SU-DHL-6 (cell line): ENCODE measurements at regions not wholly inside any gene's neighbourhood (a gene's known extent, or its start where the extent isn't known, plus 50 kb on each side); places are given as distances from the start of the nearest gene placed in this dataset.

Experiments
- H2AFZ ChIP-seq: fragments of 200-600 bp; sonication (generic); 2 replicates; pipeline ENCODE4 v1.6.1; 2014; ENCODE audit warnings: low read depth, mild to moderate bottlenecking, moderate library complexity, mixed read lengths, antibody characterized with exemption, low read length; ENCODE audit not compliant: severe bottlenecking
- H3F3A ChIP-seq: fragments of 200-600 bp; shearing (Covaris generic); 2 replicates; pipeline ENCODE4 v1.6.0; 2016; ENCODE audit warnings: antibody characterized with exemption, mild to moderate bottlenecking; ENCODE audit not compliant: insufficient read depth
- H3K27ac ChIP-seq: fragments of 200-600 bp; sonication (generic); 2 replicates; pipeline ENCODE4 v1.5.1; 2016; ENCODE audit warnings: low read depth, mild to moderate bottlenecking, low read length, moderate library complexity, mixed read lengths
- H3K27me3 ChIP-seq: fragments of 200-600 bp; sonication (generic), shearing (Covaris generic); 2 replicates; pipeline ENCODE4 v1.6.0; 2014; ENCODE audit warnings: mild to moderate bottlenecking, low read length
- H3K36me3 ChIP-seq: fragments of 200-600 bp; sonication (generic); 2 replicates; pipeline ENCODE4 v1.6.1; 2014; ENCODE audit warnings: mild to moderate bottlenecking, low read length, mixed read lengths
- H3K4me2 ChIP-seq: fragments of 300-600, 200-600 bp; shearing (Covaris generic), sonication (generic); 2 replicates; pipeline ENCODE4 v1.6.0; 2014; ENCODE audit warnings: low read length, low read depth, mild to moderate bottlenecking; ENCODE audit not compliant: poor library complexity, severe bottlenecking
- H3K4me3 ChIP-seq: fragments of 200-600 bp; sonication (generic); 2 replicates; pipeline ENCODE4 v1.5.1; 2014; ENCODE audit warnings: antibody characterized with exemption, low read length, mild to moderate bottlenecking, mixed read lengths; ENCODE audit not compliant: insufficient read depth, poor library complexity, severe bottlenecking
- H3K79me2 ChIP-seq: fragments of 200-600 bp; sonication (generic); 2 replicates; pipeline ENCODE4 v1.6.1; 2014; ENCODE audit warnings: mild to moderate bottlenecking, low read length, moderate library complexity; ENCODE audit not compliant: insufficient read depth
- H3K9ac ChIP-seq: fragments of 200-600 bp; sonication (generic); 2 replicates; pipeline ENCODE4 v1.7.0; 2014; ENCODE audit warnings: mild to moderate bottlenecking, low read length
- H3K9me2 ChIP-seq: fragments of 200-600 bp; sonication (generic); replicated peaks from 2 replicates; pipeline ENCODE4 v1.6.1; 2014; ENCODE audit warnings: low read length; ENCODE audit not compliant: insufficient read depth
- H3K9me3 ChIP-seq: fragments of 200-600 bp; sonication (generic); 2 replicates; pipeline ENCODE4 v1.6.1; 2014; ENCODE audit warnings: low read length, mixed read lengths; ENCODE audit not compliant: insufficient read depth
- H4K20me1 ChIP-seq: fragments of 200-600 bp; sonication (generic); 2 replicates; pipeline ENCODE4 v1.6.1; 2014; ENCODE audit warnings: low read depth, mild to moderate bottlenecking, antibody characterized with exemption, low read length, moderate library complexity, mixed read lengths
- EZH2phosphoT487 ChIP-seq: fragments of 200-600 bp; sonication (generic), shearing (Covaris generic); conservative IDR thresholded peaks from 2 replicates; pipeline ENCODE4 v1.6.1; 2018; ENCODE audit warnings: mild to moderate bottlenecking, antibody characterized with exemption, low read length, moderate library complexity, mixed read lengths
- TF ChIP-seq, protein P1 (sequence below): fragments of 200-600 bp; sonication (generic); IDR thresholded peaks from one replicate; pipeline ENCODE4 v1.5.1; 2017; ENCODE audit warnings: antibody characterized with exemption, mild to moderate bottlenecking, low read length, moderate library complexity; ENCODE audit not compliant: insufficient read depth, poor library complexity, severe bottlenecking

GRCh38 chr9:31490551-31491106 lies 893.8 kb upstream of the ACO1 start:
- Histone ChIP-seq H3K9ac (no peak overlapping the region), H3K4me3 (no peak overlapping the region), H3K9me3 (no peaks in the 10 kb centered on the region), H3K36me3 (no peaks in the 10 kb centered on the region), H3F3A (no peaks in the 10 kb centered on the region), H3K4me2 (no peak overlapping the region), H3K27ac (no peak overlapping the region), H3K9me2 (no peaks in the 10 kb centered on the region), H2AFZ (no peak overlapping the region), H3K27me3 (no peaks in the 10 kb centered on the region), H3K79me2 (no peaks in the 10 kb centered on the region), H4K20me1 (no peaks in the 10 kb centered on the region)
- TF ChIP-seq, protein P1, sequence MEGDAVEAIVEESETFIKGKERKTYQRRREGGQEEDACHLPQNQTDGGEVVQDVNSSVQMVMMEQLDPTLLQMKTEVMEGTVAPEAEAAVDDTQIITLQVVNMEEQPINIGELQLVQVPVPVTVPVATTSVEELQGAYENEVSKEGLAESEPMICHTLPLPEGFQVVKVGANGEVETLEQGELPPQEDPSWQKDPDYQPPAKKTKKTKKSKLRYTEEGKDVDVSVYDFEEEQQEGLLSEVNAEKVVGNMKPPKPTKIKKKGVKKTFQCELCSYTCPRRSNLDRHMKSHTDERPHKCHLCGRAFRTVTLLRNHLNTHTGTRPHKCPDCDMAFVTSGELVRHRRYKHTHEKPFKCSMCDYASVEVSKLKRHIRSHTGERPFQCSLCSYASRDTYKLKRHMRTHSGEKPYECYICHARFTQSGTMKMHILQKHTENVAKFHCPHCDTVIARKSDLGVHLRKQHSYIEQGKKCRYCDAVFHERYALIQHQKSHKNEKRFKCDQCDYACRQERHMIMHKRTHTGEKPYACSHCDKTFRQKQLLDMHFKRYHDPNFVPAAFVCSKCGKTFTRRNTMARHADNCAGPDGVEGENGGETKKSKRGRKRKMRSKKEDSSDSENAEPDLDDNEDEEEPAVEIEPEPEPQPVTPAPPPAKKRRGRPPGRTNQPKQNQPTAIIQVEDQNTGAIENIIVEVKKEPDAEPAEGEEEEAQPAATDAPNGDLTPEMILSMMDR = no peak
- TF ChIP-seq EZH2phosphoT487 = no peak

- Histone ChIP-seq H2AFZ (no peak overlapping the region), H3K4me2 (no peak overlapping the region), H3K4me3 (no peak overlapping the region), H3F3A (no peaks in the 10 kb centered on the region), H3K27ac (no peak overlapping the region), H3K9ac (no peak overlapping the region), H3K9me2 (no peaks in the 10 kb centered on the region), H3K9me3 (no peaks in the 10 kb centered on the region), H3K27me3 (no peaks in the 10 kb centered on the region), H3K36me3 (no peaks in the 10 kb centered on the region), H4K20me1 (no peaks in the 10 kb centered on the region), H3K79me2 (no peaks in the 10 kb centered on the region)
- TF ChIP-seq EZH2phosphoT487 = no peak
- TF ChIP-seq, protein P1 = no peak
Observed at GRCh38 chr9:31492229-31492628, 892.2 kb upstream of the ACO1 start.

DNA sequence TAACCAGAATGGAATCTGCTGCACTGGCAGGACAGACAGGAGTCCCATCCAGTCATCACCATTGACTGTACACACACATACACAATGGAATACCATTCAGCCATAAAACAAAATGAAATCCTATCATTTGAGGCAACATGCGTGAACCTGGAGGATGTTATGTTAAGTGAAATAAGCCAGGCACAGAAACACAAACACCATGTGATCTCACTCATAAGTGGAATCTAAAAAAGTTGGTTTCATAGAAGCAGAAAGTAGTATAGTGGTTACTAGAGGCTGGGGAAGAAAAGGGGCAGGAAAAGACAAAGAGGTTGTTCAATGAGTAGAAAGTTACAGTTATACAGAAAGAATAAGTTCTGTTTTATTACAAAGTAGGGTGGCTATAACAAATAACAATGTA lies 884.0 kb upstream of the ACO1 start:
- no peaks in the 10 kb centered on the region for H3K9me2 ChIP-seq
- H4K20me1 ChIP-seq = no peaks in the 10 kb centered on the region
- no peak overlapping the region for H3K4me3 ChIP-seq
- no peak overlapping the region for H3K27ac ChIP-seq
- H3F3A ChIP-seq = no peaks in the 10 kb centered on the region
- H2AFZ ChIP-seq = no peak overlapping the region
- no peaks in the 10 kb centered on the region for H3K36me3 ChIP-seq
- H3K27me3 ChIP-seq = no peaks in the 10 kb centered on the region
- no peaks in the 10 kb centered on the region for H3K9me3 ChIP-seq
- no peak for TF ChIP-seq EZH2phosphoT487
- TF ChIP-seq, protein P1 = no peak
- no peak overlapping the region for H3K9ac ChIP-seq
- no peaks in the 10 kb centered on the region for H3K79me2 ChIP-seq
- H3K4me2 ChIP-seq = no peak overlapping the region
